ENCODE measurements at regions not wholly inside any gene's neighbourhood (a gene's known extent, or its start where the extent isn't known, plus 50 kb on each side); places are given as distances from the start of the nearest gene placed in this dataset.
"Not testable (repeated sequence)": the region's sequence is repeated elsewhere in the genome, so short reads cannot be mapped to it uniquely, and the experiment has no call there.

DNA sequence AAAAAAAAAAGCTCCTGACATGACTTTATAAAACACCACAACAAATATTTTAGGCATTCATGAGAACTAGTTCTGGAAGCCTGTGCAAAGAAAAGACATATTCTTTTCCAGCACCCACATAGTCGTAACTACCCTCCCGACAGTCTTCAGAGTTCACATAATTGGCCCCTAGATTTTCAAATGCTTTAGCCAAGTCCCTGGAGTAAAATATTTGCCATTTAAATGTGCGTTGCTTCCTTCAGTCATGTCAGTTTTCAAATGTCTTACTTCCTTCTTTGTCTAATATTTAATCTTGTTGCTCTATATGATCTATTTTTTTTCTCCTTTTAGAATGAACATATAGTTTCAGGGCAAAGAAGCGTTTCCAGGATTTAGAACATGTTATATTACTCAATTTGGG lies 66.8 kb upstream of the KRAS start:
- TF ChIP-seq, protein P1, sequence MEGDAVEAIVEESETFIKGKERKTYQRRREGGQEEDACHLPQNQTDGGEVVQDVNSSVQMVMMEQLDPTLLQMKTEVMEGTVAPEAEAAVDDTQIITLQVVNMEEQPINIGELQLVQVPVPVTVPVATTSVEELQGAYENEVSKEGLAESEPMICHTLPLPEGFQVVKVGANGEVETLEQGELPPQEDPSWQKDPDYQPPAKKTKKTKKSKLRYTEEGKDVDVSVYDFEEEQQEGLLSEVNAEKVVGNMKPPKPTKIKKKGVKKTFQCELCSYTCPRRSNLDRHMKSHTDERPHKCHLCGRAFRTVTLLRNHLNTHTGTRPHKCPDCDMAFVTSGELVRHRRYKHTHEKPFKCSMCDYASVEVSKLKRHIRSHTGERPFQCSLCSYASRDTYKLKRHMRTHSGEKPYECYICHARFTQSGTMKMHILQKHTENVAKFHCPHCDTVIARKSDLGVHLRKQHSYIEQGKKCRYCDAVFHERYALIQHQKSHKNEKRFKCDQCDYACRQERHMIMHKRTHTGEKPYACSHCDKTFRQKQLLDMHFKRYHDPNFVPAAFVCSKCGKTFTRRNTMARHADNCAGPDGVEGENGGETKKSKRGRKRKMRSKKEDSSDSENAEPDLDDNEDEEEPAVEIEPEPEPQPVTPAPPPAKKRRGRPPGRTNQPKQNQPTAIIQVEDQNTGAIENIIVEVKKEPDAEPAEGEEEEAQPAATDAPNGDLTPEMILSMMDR (IDR thresholded peaks at IDR 0.05; ENCODE audit: borderline replicate concordance, control extremely low read depth, extremely low read depth, insufficient read depth, missing control alignments) = no peak

DNA sequence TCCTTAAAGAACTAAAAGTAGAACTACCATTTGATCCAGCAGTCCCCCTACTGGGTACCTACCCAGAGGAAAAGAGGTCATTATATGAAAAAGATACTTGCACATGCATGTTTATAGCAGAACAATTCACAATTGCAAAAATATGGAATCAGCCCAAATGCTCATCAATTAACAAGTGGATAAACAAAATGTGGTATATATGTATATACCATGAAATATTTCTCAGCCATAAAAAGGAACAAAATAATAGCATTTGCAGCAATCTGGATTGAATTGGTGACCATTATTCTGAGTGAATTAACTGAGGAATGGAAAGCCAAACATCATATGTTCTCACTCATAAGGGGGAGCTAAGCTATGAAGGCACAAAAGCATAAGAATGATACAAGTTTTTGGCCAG lies 64.7 kb upstream of the KRAS start:
- in situ Hi-C loops (cut with MboI; ENCODE audit: low sequenced_read_pairs, unreplicated experiment) = no loop called here
- TF ChIP-seq, protein P1 (IDR thresholded peaks at IDR 0.05; ENCODE audit: borderline replicate concordance, control extremely low read depth, extremely low read depth, insufficient read depth, missing control alignments) = no peak

More for the DNA sequence above, 66.8 kb upstream of the KRAS start:
- no peak for DNase-seq (ENCODE audit: low spot score)
- in situ Hi-C loops (cut with MboI; ENCODE audit: low sequenced_read_pairs, unreplicated experiment) = no loop called here

DNA sequence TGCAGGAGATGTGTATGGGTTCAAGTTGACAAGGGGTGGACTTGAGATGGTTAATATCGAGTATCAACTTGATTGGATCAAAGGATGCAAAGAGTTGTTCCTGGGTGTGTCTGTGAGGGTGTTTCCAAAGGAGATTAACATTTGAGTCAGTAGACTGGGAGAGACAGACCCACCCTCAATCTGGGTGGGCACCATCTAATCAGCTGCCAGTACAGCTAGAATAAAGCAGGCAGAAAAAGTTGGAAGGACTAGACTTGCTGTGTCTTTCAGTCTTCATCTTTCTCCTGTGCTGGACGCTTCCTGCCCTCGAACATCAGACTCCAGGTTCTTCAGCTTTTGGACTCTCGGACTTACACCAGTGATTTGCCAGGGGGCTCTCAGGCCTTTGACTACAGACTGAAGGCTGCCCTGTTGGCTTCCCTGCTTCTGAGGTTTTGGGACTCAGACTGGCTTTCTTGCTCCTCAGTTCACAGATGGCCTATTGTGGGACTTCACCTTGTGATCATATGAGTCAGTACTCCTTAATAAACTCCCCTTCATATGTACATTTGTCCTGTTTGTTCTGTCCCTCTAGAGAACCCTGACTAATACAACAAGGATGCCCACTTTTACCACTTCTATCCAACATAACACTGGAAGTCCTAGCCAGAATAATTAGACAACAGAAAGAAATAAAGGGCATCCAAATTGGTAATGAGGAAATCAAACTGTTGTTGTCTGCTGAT lies 62.7 kb upstream of the KRAS start:
- in situ Hi-C loops (cut with MboI; ENCODE audit: low sequenced_read_pairs, unreplicated experiment); DNase-seq (ENCODE audit: low spot score): not testable (repeated sequence)

More for the DNA sequence above, 64.7 kb upstream of the KRAS start:
- DNase-seq (ENCODE audit: low spot score) = no peak

DNA sequence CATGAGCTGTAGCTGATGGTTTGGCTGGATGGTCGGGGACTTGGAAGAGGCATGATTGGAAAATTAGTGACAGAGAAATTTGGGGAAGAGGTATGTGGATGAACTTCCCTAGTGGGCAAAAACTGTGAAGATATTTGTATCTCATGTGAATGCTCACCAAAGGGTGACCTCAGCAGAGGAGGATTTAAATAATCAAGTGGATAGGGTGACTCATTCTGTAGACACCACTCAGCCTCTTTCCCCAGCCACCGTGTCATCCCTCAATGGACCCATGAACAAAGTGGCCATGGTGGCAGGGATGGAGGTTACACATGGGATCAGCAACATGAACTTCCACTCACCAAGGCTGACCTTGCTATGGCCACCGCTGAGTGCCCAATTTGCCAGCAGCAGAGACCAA lies 60.8 kb upstream of the KRAS start:
- no peak for DNase-seq (ENCODE audit: low spot score)
- in situ Hi-C loops (cut with MboI; ENCODE audit: low sequenced_read_pairs, unreplicated experiment) = no loop called here
- TF ChIP-seq, protein P1 (IDR thresholded peaks at IDR 0.05; ENCODE audit: borderline replicate concordance, control extremely low read depth, extremely low read depth, insufficient read depth, missing control alignments) = no peak

DNA sequence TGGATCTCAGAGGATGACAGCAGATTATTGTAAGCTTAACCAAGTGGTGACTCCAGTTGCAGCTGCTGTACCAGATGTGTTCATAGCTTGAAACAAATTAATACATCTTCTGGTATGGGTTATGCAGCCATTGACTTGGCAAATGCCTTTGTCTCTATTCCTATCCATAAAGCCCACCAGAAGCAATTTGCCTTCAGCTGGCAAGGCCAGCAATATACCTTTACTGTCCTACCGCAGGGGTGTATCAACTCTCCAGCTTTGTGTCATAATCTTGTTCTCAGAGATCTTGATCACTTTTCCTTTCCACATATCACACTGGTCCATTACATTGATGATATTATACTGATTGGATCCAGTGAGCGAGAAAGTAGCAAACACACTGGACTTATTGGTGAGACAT lies 59.3 kb upstream of the KRAS start:
- in situ Hi-C loops (cut with MboI; ENCODE audit: low sequenced_read_pairs, unreplicated experiment); DNase-seq (ENCODE audit: low spot score): not testable (repeated sequence)

DNA sequence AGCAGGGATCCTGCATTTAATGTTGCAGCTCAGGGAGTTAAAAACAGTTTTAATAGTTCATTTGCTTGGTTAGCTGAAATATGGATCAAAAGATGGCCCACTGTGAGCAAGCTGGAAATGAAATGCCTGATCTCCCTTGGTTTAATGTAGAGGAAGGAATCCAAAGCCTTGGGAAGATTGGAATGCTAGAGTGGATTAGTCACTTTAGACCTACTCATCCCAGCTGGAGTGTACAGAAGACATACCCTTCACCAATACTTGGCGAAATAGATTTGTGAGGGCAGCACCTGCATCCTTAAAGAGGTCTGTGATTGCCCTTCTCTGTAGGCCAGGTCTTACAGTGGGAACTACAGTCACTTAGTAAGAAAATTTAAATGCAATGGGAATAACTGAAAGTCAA lies 58.0 kb upstream of the KRAS start:
- in situ Hi-C loops (cut with MboI; ENCODE audit: low sequenced_read_pairs, unreplicated experiment) = no loop called here
- TF ChIP-seq, protein P1 (IDR thresholded peaks at IDR 0.05; ENCODE audit: borderline replicate concordance, control extremely low read depth, extremely low read depth, insufficient read depth, missing control alignments) = no peak
- DNase-seq (ENCODE audit: low spot score) = no peak

DNA sequence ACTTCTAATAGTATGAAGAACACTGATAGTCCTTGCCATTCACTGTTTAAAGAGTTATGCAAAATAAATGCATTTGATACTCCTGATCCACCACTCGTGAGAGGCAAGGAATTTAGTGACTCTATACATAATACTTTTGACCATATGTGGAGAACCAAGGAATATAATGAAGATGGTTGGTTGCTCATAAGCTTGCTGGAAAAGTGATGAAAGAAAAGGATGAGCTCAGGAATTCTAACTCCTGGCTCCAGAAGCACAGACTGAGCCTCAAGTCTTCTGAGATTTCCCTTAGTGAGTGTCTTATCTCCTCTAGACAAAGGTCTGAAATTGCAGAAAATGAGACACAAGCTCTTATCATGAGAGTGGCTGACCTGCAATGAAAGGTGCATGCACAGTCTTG lies 57.1 kb upstream of the KRAS start:
- in situ Hi-C loops (cut with MboI; ENCODE audit: low sequenced_read_pairs, unreplicated experiment) = no loop called here
- no peak for DNase-seq (ENCODE audit: low spot score)
- TF ChIP-seq, protein P1 (IDR thresholded peaks at IDR 0.05; ENCODE audit: borderline replicate concordance, control extremely low read depth, extremely low read depth, insufficient read depth, missing control alignments) = no peak

DNA sequence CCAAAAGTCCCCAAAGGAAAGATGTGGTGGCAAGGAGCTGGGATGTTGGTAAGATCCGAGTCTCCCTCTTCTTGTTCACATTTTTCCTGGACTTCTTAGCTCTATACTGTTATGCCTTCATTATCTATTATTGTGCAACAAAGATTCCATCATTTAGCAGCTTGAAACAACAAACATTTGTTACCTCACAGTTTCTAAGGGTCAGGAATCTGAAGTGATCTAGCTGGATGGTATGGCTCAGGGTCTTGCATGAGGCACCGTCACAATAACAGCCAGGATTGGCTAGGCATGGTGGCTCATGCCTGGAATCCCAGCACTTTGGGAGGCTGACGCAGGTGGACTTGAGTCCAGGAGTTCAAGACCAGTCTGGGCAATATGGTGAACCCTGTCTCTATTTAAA lies 51.1 kb upstream of the KRAS start:
- TF ChIP-seq, protein P1 (IDR thresholded peaks at IDR 0.05; ENCODE audit: borderline replicate concordance, control extremely low read depth, extremely low read depth, insufficient read depth, missing control alignments) = no peak
- DNase-seq (ENCODE audit: low spot score) = no peak
- in situ Hi-C loops (cut with MboI; ENCODE audit: low sequenced_read_pairs, unreplicated experiment) = no loop called here
